ENCODE measurements at regions not wholly inside any gene's neighbourhood (a gene's known extent, or its start where the extent isn't known, plus 50 kb on each side); places are given as distances from the start of the nearest gene placed in this dataset.

GRCh38 chr5:42887575-42887974 lies 75.9 kb upstream of the SELENOP start:
- TF ChIP-seq NFATC4 (CRISPR knock-in tag; IDR thresholded peaks at IDR 0.05) (no peak), EMX1 (CRISPR knock-in tag; IDR thresholded peaks at IDR 0.05) (no peak), NR1H2 (CRISPR knock-in tag; IDR thresholded peaks at IDR 0.05) (no peak), NR3C1 (CRISPR knock-in tag; conservative IDR thresholded peaks at IDR 0.05; ENCODE audit: low read depth) (no peak), ZNF532 (CRISPR knock-in tag; IDR thresholded peaks at IDR 0.05; ENCODE audit: borderline replicate concordance) (no peak), ZMAT4 (CRISPR knock-in tag; IDR thresholded peaks at IDR 0.05) (no peak), MXD4 (CRISPR knock-in tag; IDR thresholded peaks at IDR 0.05; ENCODE audit: borderline replicate concordance) (no peak), PRRX2 (CRISPR knock-in tag; IDR thresholded peaks at IDR 0.05) (no peak), NFE2L1 (CRISPR knock-in tag; IDR thresholded peaks at IDR 0.05) (no peak), ATF1 (CRISPR knock-in tag; IDR thresholded peaks at IDR 0.05) (no peak), ZNF121 (CRISPR knock-in tag; IDR thresholded peaks at IDR 0.05) (no peak), FOXK1 (CRISPR knock-in tag; IDR thresholded peaks at IDR 0.05) (no peak)
- Mint-ChIP-seq H3K36me3 (no peaks in the 10 kb centered on the region), H3K27me3 (ENCODE audit: low read depth) (0 out of 2 replicates have a peak, but pooled peaks cover 4% of the 10 kb centered on the region), H3K4me1 (no peaks in the 10 kb centered on the region), H3K27ac (no peak overlapping the region), H3K4me3 (no peak overlapping the region), H3K9me3 (peaks cover 3% of the 10 kb centered on the region)
- no peak for DNase-seq (ENCODE audit: low spot score)
- CTCF ChIA-PET, result interaction anchor here (0.7 kb wide), 1 partner anchor 10 kb away, joined by 3 read pairs; no protein-coding TSS in a partner anchor
- no peak for ATAC-seq
- POLR2A ChIA-PET, result no interaction called here

- POLR2A ChIA-PET, result no interaction called here
- H3K27ac Mint-ChIP-seq, result no peak overlapping the region
- CTCF ChIA-PET, result interaction anchor here (0.8 kb wide), 1 partner anchor 303 kb away, joined by 3 read pairs; no protein-coding TSS in a partner anchor
- H3K27me3 Mint-ChIP-seq (ENCODE audit: low read depth), result no peaks in the 10 kb centered on the region
- H3K36me3 Mint-ChIP-seq, result no peaks in the 10 kb centered on the region
- no peak for DNase-seq (ENCODE audit: low spot score)
- no peaks in the 10 kb centered on the region for H3K4me1 Mint-ChIP-seq
- H3K4me3 Mint-ChIP-seq, result no peak overlapping the region
- peaks cover 3% of the 10 kb centered on the region for H3K9me3 Mint-ChIP-seq
- no peak for ATAC-seq
- TF ChIP-seq CBFB (CRISPR knock-in tag; IDR thresholded peaks at IDR 0.05; ENCODE audit: low read depth) (no peak), ZNF219 (CRISPR knock-in tag; IDR thresholded peaks at IDR 0.05; ENCODE audit: borderline replicate concordance) (no peak), IRF1 (CRISPR knock-in tag; IDR thresholded peaks at IDR 0.05) (no peak), ZNF512 (CRISPR knock-in tag; IDR thresholded peaks at IDR 0.05; ENCODE audit: borderline replicate concordance) (no peak), ZMAT4 (CRISPR knock-in tag; IDR thresholded peaks at IDR 0.05) (no peak), HMGXB4 (CRISPR knock-in tag; IDR thresholded peaks at IDR 0.05) (no peak), ATF6 (CRISPR knock-in tag; IDR thresholded peaks at IDR 0.05) (no peak), JUN (CRISPR knock-in tag; IDR thresholded peaks at IDR 0.05) (no peak), ZNF423 (CRISPR knock-in tag; IDR thresholded peaks at IDR 0.05) (no peak), CTCF (IDR thresholded peaks at IDR 0.05) (no peak), CREB1 (CRISPR knock-in tag; IDR thresholded peaks at IDR 0.05) (no peak), E2F5 (CRISPR knock-in tag; IDR thresholded peaks at IDR 0.05) (no peak)
Measured at GRCh38 chr5:42887097-42887496, 75.4 kb upstream of the SELENOP start.

All from WTC11 (cell line).